ENCODE measurements at regions not wholly inside any gene's neighbourhood (a gene's known extent, or its start where the extent isn't known, plus 50 kb on each side); places are given as distances from the start of the nearest gene placed in this dataset.
"Not testable (repeated sequence)": the region's sequence is repeated elsewhere in the genome, so short reads cannot be mapped to it uniquely, and the experiment has no call there.

- no peak for FAIRE-seq
- BruUV-seq (replicated peaks) = no TSS peak
- in situ Hi-C loops (cut with MboI) = no loop called here
Observed at GRCh38 chr3:87822563-87822962, 236.2 kb downstream of the CGGBP1 start.

GRCh38 chr3:87813503-87813902 is 245.3 kb downstream of the CGGBP1 start:
- H3K4me2 ChIP-seq (ENCODE audit: insufficient read depth, low read length); intact Hi-C loops (cut with micrococcal nuclease); CTCF ChIA-PET (ENCODE audit: low intra/inter-chr PET ratio); DNase-seq (ENCODE audit: extremely low read depth in 1 of 4, low spot score in 3 of 4); POLR2A ChIA-PET; in situ Hi-C loops (cut with MboI); H3K9me1 ChIP-seq (ENCODE audit: control insufficient read depth, insufficient read depth, low read length); H3K4me1 ChIP-seq (replicated peaks in 1 of 2; ENCODE audit: control insufficient read depth in 2 of 2, insufficient read depth in 2 of 2, low read length in 2 of 2); H2AFZ ChIP-seq (ENCODE audit: low read depth, low read length); FAIRE-seq; BruUV-seq (replicated peaks); H3K4me3 ChIP-seq; H3K9ac ChIP-seq (ENCODE audit: insufficient read depth in 1 of 2, low read depth in 2 of 2, low read length in 2 of 2); H3K27ac ChIP-seq (ENCODE audit: extremely low read depth, low read depth, low read length); ATAC-seq; H4K20me1 ChIP-seq (replicated peaks; ENCODE audit: control insufficient read depth, insufficient read depth, low read length); H3K27me3 ChIP-seq (ENCODE audit: control insufficient read depth in 2 of 2, insufficient read depth in 2 of 2, low read length in 2 of 2): not testable (repeated sequence)
- Histone ChIP-seq H3K36me3 (ENCODE audit: control insufficient read depth, insufficient read depth, low read length) (peaks cover 30% of the 10 kb centered on the region), H3K9me3 (replicated peaks; ENCODE audit: control insufficient read depth, insufficient read depth, low read depth, low read length) (peaks cover 17% of the 10 kb centered on the region), H3K79me2 (ENCODE audit: control insufficient read depth, insufficient read depth, low read length) (peaks cover 99% of the 10 kb centered on the region)
- TF ChIP-seq CHAMP1 (IDR thresholded peaks at IDR 0.05) = peak; percentile 97
- peak; percentile 88 for TF ChIP-seq CC2D1A (IDR thresholded peaks at IDR 0.05)
- TF ChIP-seq ZHX1 (conservative IDR thresholded peaks at IDR 0.05; ENCODE audit: low read length) = 0 out of 2 replicates have a peak, but pooled peaks have one; percentile 51
- peak in 1 of 2 experiments; percentile 41; a peak in 1 of 3 replicates for TF ChIP-seq CBX3 (IDR thresholded peaks at IDR 0.05; ENCODE audit: borderline replicate concordance in 1 of 2, low read length in 2 of 2)
- TF ChIP-seq HOMEZ (CRISPR knock-in tag; IDR thresholded peaks at IDR 0.05) = peak; percentile 43; the same call in 1 of the 2 replicates
- 90% methylated on average over 6 of the region's 6 CpGs for WGBS (ENCODE audit: insufficient coverage, low coverage, missing lambda C conversion rate)

More at GRCh38 chr3:87822563-87822962, 236.2 kb downstream of the CGGBP1 start:
- intact Hi-C loops (cut with micrococcal nuclease) = no loop called here
- WGBS (ENCODE audit: insufficient coverage, low coverage, missing lambda C conversion rate) = 100% methylated on average over 2 of the region's 2 CpGs
- ChIA-PET CTCF (ENCODE audit: low intra/inter-chr PET ratio) (no interaction called here), POLR2A (interaction anchor here (0.6 kb wide), 1 partner anchor 16 kb away, joined by 4 read pairs; no protein-coding TSS in a partner anchor)
- Histone ChIP-seq H3K27ac (ENCODE audit: extremely low read depth, low read depth, low read length) (no peak overlapping the region), H3K9me1 (ENCODE audit: control insufficient read depth, insufficient read depth, low read length) (no peaks in the 10 kb centered on the region), H3K9me3 (replicated peaks; ENCODE audit: control insufficient read depth, insufficient read depth, low read depth, low read length) (no peaks in the 10 kb centered on the region; the same call in 1 of the 2 replicates), H3K36me3 (ENCODE audit: control insufficient read depth, insufficient read depth, low read length) (peaks cover 67% of the 10 kb centered on the region), H3K4me2 (ENCODE audit: insufficient read depth, low read length) (no peak overlapping the region), H3K4me1 (replicated peaks in 1 of 2; ENCODE audit: control insufficient read depth in 2 of 2, insufficient read depth in 2 of 2, low read length in 2 of 2) (no peaks in the 10 kb centered on the region), H2AFZ (ENCODE audit: low read depth, low read length) (no peak overlapping the region), H4K20me1 (replicated peaks; ENCODE audit: control insufficient read depth, insufficient read depth, low read length) (no peaks in the 10 kb centered on the region), H3K27me3 (ENCODE audit: control insufficient read depth in 2 of 2, insufficient read depth in 2 of 2, low read length in 2 of 2) (no peaks in the 10 kb centered on the region), H3K79me2 (ENCODE audit: control insufficient read depth, insufficient read depth, low read length) (peaks cover 38% of the 10 kb centered on the region), H3K9ac (ENCODE audit: insufficient read depth in 1 of 2, low read depth in 2 of 2, low read length in 2 of 2) (no peak overlapping the region), H3K4me3 (no peak overlapping the region)
- no peak for ATAC-seq
- no peak for TF ChIP-seq KAT2B (IDR thresholded peaks at IDR 0.05; ENCODE audit: low read depth, low read length)
- TF ChIP-seq FOXJ2 (tag; IDR thresholded peaks at IDR 0.05) = no peak
- TF ChIP-seq SRSF7 (optimal IDR thresholded peaks at IDR 0.05; ENCODE audit: low read depth, low read length) = no peak
- DNase-seq (ENCODE audit: extremely low read depth in 1 of 4, low spot score in 3 of 4) = no peak
